K562 (cell line): ENCODE measurements at regions not wholly inside any gene's neighbourhood (a gene's known extent, or its start where the extent isn't known, plus 50 kb on each side); places are given as distances from the start of the nearest gene placed in this dataset.

ENCODE experiments used
- ATAC-seq: fragments of 200-7000 bp; cut with Tn5 transposase; 3 replicates; pipeline ENCODE4 v1.9.1; 2020; ENCODE audit warnings: moderate library complexity
- BruUV-seq: library from RNA; stranded (reverse); fragments of 400-500 nt; replicated peaks from 2 replicates; lab custom pipeline; 2021; lab: Mats Ljungman, UMichigan
- CTCF ChIA-PET: fragments of 300-600 bp; formaldehyde crosslinking; extraction: SDS; loops from one replicate; lab custom pipeline; 2021; ENCODE audit warnings: low intra/inter-chr PET ratio; lab: Yijun Ruan, JAX
- POLR2A ChIA-PET: fragments of 300-600, 350-650 bp; sonication (Branson Sonifier 250); formaldehyde crosslinking; extraction: SDS; loops from one replicate; lab custom pipeline; 2021; ENCODE audit warnings: antibody characterized with exemption, inconsistent platforms; lab: Yijun Ruan, JAX
- DNase-seq, 4 experiments: peaks; one replicate each; pipeline versions ENCODE4 v3.0.0 to v3.0.0-alpha.2; 2011 to 2018; ENCODE audit warnings: low spot score in 3 of 4, mixed read lengths in 3 of 4; ENCODE audit errors: extremely low read depth in 1 of 4
- FAIRE-seq: peaks from 2 replicates; lab custom pipeline; 2011; peaks lifted over from hg19 to GRCh38; lab: Jason Lieb, UNC
- H2AFZ ChIP-seq: 2 replicates; pipeline ENCODE4 v1.6.0; 2011; ENCODE audit warnings: low read depth, low read length, control low read depth, inconsistent platforms
- H3K27ac ChIP-seq: fragments of 200-600 bp; 3 replicates; pipeline ENCODE4 v1.8.0; 2011; ENCODE audit warnings: low read depth, mild to moderate bottlenecking, control low read depth, inconsistent platforms, low read length, moderate library complexity, mixed read lengths; ENCODE audit errors: extremely low read depth
- H3K27me3 ChIP-seq, 2 experiments: fragments of 300-600 bp in 1 of 2; 2 replicates in 1 of 2; 3 replicates in 1 of 2; pipeline versions ENCODE4 v1.6.0 to v1.8.0; 2011; ENCODE audit warnings: inconsistent platforms in 2 of 2, low read length in 2 of 2, mild to moderate bottlenecking in 1 of 2, mixed read lengths in 1 of 2, moderate library complexity in 1 of 2; ENCODE audit not compliant: control insufficient read depth in 2 of 2, insufficient read depth in 2 of 2
- H3K36me3 ChIP-seq: fragments of 300-600 bp; 3 replicates; pipeline ENCODE4 v1.8.0; 2011; ENCODE audit warnings: mild to moderate bottlenecking, low read length, inconsistent platforms; ENCODE audit not compliant: control insufficient read depth, insufficient read depth
- H3K4me1 ChIP-seq, 2 experiments: fragments of 200-600 bp in 1 of 2; replicated peaks in 1 of 2; 2 replicates in 1 of 2; 3 replicates in 1 of 2; pipeline versions ENCODE4 v1.5.1 to v1.8.0; 2011; ENCODE audit warnings: inconsistent platforms in 2 of 2, low read length in 2 of 2, mild to moderate bottlenecking in 1 of 2, mixed read lengths in 1 of 2, moderate library complexity in 1 of 2; ENCODE audit not compliant: control insufficient read depth in 2 of 2, insufficient read depth in 2 of 2
- H3K4me2 ChIP-seq: 2 replicates; pipeline ENCODE4 v1.6.1; 2011; ENCODE audit warnings: low read length, control low read depth, inconsistent platforms, mixed read lengths; ENCODE audit not compliant: insufficient read depth
- H3K4me3 ChIP-seq: fragments of 200-600 bp; sonication (generic), shearing (Covaris generic); 2 replicates; pipeline ENCODE4 v1.5.1; 2016; ENCODE audit warnings: control low read depth, inconsistent platforms
- H3K79me2 ChIP-seq: fragments of 200-600 bp; 3 replicates; pipeline ENCODE4 v1.8.0; 2011; ENCODE audit warnings: low read length, inconsistent platforms; ENCODE audit not compliant: control insufficient read depth, insufficient read depth
- H3K9ac ChIP-seq, 2 experiments: 2 replicates each; pipeline versions ENCODE4 v1.6.0 to v1.6.1; 2011; ENCODE audit warnings: low read depth in 2 of 2, low read length in 2 of 2, control low read depth in 1 of 2, inconsistent platforms in 1 of 2, mild to moderate bottlenecking in 1 of 2, mixed read lengths in 1 of 2; ENCODE audit not compliant: insufficient read depth in 1 of 2
- H3K9me1 ChIP-seq: one replicate; pipeline ENCODE4 v1.6.0; 2011; ENCODE audit warnings: inconsistent platforms, mild to moderate bottlenecking, low read length, moderate library complexity; ENCODE audit not compliant: control insufficient read depth, insufficient read depth
- H3K9me3 ChIP-seq: replicated peaks from 2 replicates; pipeline ENCODE4 v1.5.1; 2011; ENCODE audit warnings: low read depth, low read length, inconsistent platforms; ENCODE audit not compliant: control insufficient read depth, insufficient read depth
- H4K20me1 ChIP-seq: replicated peaks from 2 replicates; pipeline ENCODE4 v1.6.1; 2011; ENCODE audit warnings: low read length, inconsistent platforms, mixed read lengths; ENCODE audit not compliant: control insufficient read depth, insufficient read depth
- ERF ChIP-seq: fragments of 450-650 bp; formaldehyde crosslinking; IDR thresholded peaks from 2 replicates; pipeline ENCODE4 v1.4.0; 2020; ENCODE audit warnings: mild to moderate bottlenecking, mixed read lengths
- ESRRA ChIP-seq: fragments of 450-650 bp; IDR thresholded peaks from 2 replicates; pipeline ENCODE4 v1.6.1; 2014; ENCODE audit warnings: low read depth, mild to moderate bottlenecking, moderate library complexity, borderline replicate concordance
- ETS2 ChIP-seq: IDR thresholded peaks from 2 replicates; pipeline ENCODE4 v1.6.1; 2016; ENCODE audit warnings: borderline replicate concordance, missing genetic modification characterization, mild to moderate bottlenecking, moderate library complexity, missing compliant biosample characterization; ENCODE audit not compliant: poor library complexity, severe bottlenecking
- FOXP1 ChIP-seq: sonication (generic); formaldehyde crosslinking; IDR thresholded peaks from 2 replicates; pipeline ENCODE4 v1.8.0; 2022; ENCODE audit warnings: mild to moderate bottlenecking, missing genetic modification reagents
- FUS ChIP-seq: fragments of 200-400 bp; formaldehyde crosslinking; optimal IDR thresholded peaks from 2 replicates; pipeline ENCODE3; 2017; ENCODE audit warnings: low read depth, low read length
- HEY1 ChIP-seq: fragments of 250-450 bp; sonication (Bioruptor Pico); IDR thresholded peaks from 2 replicates; pipeline ENCODE4 v1.5.0; 2020; ENCODE audit warnings: mild to moderate bottlenecking, moderate library complexity, borderline replicate concordance
- IFI16 ChIP-seq: fragments of 250-450 bp; sonication (Bioruptor Pico); IDR thresholded peaks from 2 replicates; pipeline ENCODE4 v2.1.2; 2022; ENCODE audit warnings: mild to moderate bottlenecking, inconsistent platforms
- KLF1 ChIP-seq: fragments of 450-650 bp; IDR thresholded peaks from 2 replicates; pipeline ENCODE4 v1.6.1; 2016; ENCODE audit warnings: missing genetic modification characterization, missing compliant biosample characterization
- NCOR1 ChIP-seq: fragments of 450-650 bp; IDR thresholded peaks from 2 replicates; pipeline ENCODE4 v1.6.1; 2016; ENCODE audit warnings: mild to moderate bottlenecking, moderate library complexity
- NR4A1 ChIP-seq, 2 experiments: fragments of 250-450 bp in 1 of 2; fragments of 450-650 bp in 1 of 2; sonication (Bioruptor Pico) in 1 of 2; IDR thresholded peaks; 2 replicates each; pipeline versions ENCODE4 v1.4.0 to v1.6.1; 2016 to 2020; ENCODE audit warnings: mild to moderate bottlenecking in 2 of 2, missing compliant biosample characterization in 1 of 2, missing genetic modification characterization in 1 of 2, moderate library complexity in 1 of 2
- PHF20 ChIP-seq: fragments of 450-650 bp; IDR thresholded peaks from 2 replicates; pipeline ENCODE4 v1.6.1; 2018; ENCODE audit not compliant: partially characterized antibody
- POLR2G ChIP-seq: fragments of 200-400 bp; formaldehyde crosslinking; IDR thresholded peaks from 2 replicates; pipeline ENCODE4 v1.6.1; 2017; ENCODE audit warnings: low read depth, mild to moderate bottlenecking, antibody characterized with exemption, low read length, moderate library complexity
- SMARCC2 ChIP-seq: fragments of 450-650 bp; IDR thresholded peaks from 2 replicates; pipeline ENCODE4 v1.6.1; 2017; ENCODE audit warnings: antibody characterized with exemption, moderate library complexity, mild to moderate bottlenecking, low read depth
- TAF9B ChIP-seq: fragments of 450-650 bp; IDR thresholded peaks from 2 replicates; pipeline ENCODE4 v1.6.1; 2018; ENCODE audit warnings: mild to moderate bottlenecking; ENCODE audit not compliant: partially characterized antibody
- ZFPM2 ChIP-seq: fragments of 250-450 bp; sonication (Bioruptor Pico); IDR thresholded peaks from 2 replicates; pipeline ENCODE4 v1.5.1; 2022; ENCODE audit warnings: mild to moderate bottlenecking
- ZNF57 ChIP-seq: fragments of 450-650 bp; formaldehyde crosslinking; IDR thresholded peaks from 2 replicates; pipeline ENCODE4 v1.4.0; 2020; ENCODE audit warnings: mild to moderate bottlenecking, moderate library complexity
- ZNF699 ChIP-seq: fragments of 250-450 bp; sonication (Bioruptor Pico); IDR thresholded peaks from 2 replicates; pipeline ENCODE4 v1.8.0; 2021; ENCODE audit warnings: mild to moderate bottlenecking, moderate library complexity; ENCODE audit not compliant: insufficient replicate concordance
- ZNF830 ChIP-seq: fragments of 250-450 bp; sonication (Bioruptor Pico); IDR thresholded peaks from 2 replicates; pipeline ENCODE4 v1.5.0; 2021; ENCODE audit warnings: mild to moderate bottlenecking
- WGBS: fragments of 100-300 bp; shearing (Covaris generic); methylation state at CpG from one replicate; pipeline ENCODE4 v1.1.6; 2016; ENCODE audit warnings: low coverage, mixed read lengths; ENCODE audit not compliant: insufficient coverage; ENCODE audit errors: missing lambda C conversion rate; 5-methylcytosine and 5-hydroxymethylcytosine counted together
- in situ Hi-C: fragments of 300-500 bp; cut with MboI; formaldehyde crosslinking; loops from 4 replicates; pipeline ENCODE4 v1.15.0; 2018; ENCODE audit warnings: inconsistent platforms, mixed read lengths
- intact Hi-C: fragments of 100-400 bp; cut with micrococcal nuclease; formaldehyde crosslinking; loops from 2 replicates; pipeline ENCODE4 v1.14.2; 2022
- TF ChIP-seq, protein P1 (sequence below): fragments of 250-450 bp; sonication (Bioruptor Pico); IDR thresholded peaks from 2 replicates; pipeline ENCODE4 v1.8.0; 2021; ENCODE audit warnings: mild to moderate bottlenecking, moderate library complexity
- TF ChIP-seq, protein P2 (sequence below), 2 experiments: fragments of 150-350 bp in 1 of 2; IDR thresholded peaks; 2 replicates each; pipeline ENCODE4 v1.6.1; 2012 to 2016; ENCODE audit warnings: low read depth in 2 of 2, low read length in 2 of 2, mild to moderate bottlenecking in 1 of 2, moderate library complexity in 1 of 2

DNA sequence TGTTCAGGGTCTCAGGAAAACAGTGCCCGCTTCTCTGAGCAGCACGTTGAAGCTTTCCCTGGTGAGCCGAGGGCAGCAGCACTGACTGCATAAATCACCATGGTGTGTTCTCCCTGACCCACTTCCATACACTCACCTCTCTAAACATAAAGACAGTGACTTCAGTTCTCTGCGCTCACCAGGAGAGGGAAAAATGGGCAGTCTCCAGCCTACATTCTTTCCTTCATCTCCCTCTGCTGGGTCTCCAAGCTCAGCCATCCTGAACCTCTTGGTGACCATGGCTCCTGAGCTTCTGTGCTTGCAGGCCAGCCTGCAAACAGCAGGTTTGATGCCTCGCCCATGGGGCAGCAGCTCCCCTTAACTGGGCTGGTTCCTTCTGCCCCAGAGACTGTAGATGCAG lies 236.6 kb upstream of the ZNF32 start:
- H3K9me3 ChIP-seq, result no peaks in the 10 kb centered on the region
- no TSS peak for BruUV-seq
- ChIA-PET POLR2A (interaction anchor here (0.6 to 0.9 kb wide), 2 partner anchors 10 to 196 kb away, joined by 3 read pairs; no protein-coding TSS in a partner anchor), CTCF (no interaction called here)
- no peak overlapping the region for H2AFZ ChIP-seq
- H3K79me2 ChIP-seq, result no peaks in the 10 kb centered on the region
- H3K4me1 ChIP-seq, result no peaks in the 10 kb centered on the region
- peaks cover under 1 to 7% of the 10 kb centered on the region in 2 experiments; a peak in 3 of 5 replicates for H3K27me3 ChIP-seq
- no peaks in the 10 kb centered on the region for H3K36me3 ChIP-seq
- intact Hi-C loops (no loop called here), in situ Hi-C loops (no loop called here)
- FAIRE-seq (no peak), DNase-seq (no peak), ATAC-seq (no peak)
- TF ChIP-seq NCOR1, result no peak
- TF ChIP-seq SMARCC2, result no peak
- TF ChIP-seq KLF1 (tag), result no peak
- TF ChIP-seq ZNF57, result no peak
- no peak for TF ChIP-seq ZFPM2 (CRISPR knock-in tag)
- no peak for TF ChIP-seq ETS2 (tag)
- no peak for TF ChIP-seq TAF9B
- TF ChIP-seq HEY1 (CRISPR knock-in tag), result no peak
- no peak for TF ChIP-seq FUS
- TF ChIP-seq NR4A1 (CRISPR knock-in tag; IDR thresholded peaks at IDR 0.05), result no peak
- TF ChIP-seq NR4A1 (tag; IDR thresholded peaks at IDR 0.05), result no peak
- no peak for TF ChIP-seq FOXP1 (CRISPR knock-in tag)
- TF ChIP-seq ZNF830 (CRISPR knock-in tag), result no peak
- TF ChIP-seq IFI16 (CRISPR knock-in tag), result no peak
- TF ChIP-seq ZNF699, result no peak
- no peak for TF ChIP-seq PHF20
- no peak for TF ChIP-seq ERF (CRISPR knock-in tag)
- TF ChIP-seq, protein P1, sequence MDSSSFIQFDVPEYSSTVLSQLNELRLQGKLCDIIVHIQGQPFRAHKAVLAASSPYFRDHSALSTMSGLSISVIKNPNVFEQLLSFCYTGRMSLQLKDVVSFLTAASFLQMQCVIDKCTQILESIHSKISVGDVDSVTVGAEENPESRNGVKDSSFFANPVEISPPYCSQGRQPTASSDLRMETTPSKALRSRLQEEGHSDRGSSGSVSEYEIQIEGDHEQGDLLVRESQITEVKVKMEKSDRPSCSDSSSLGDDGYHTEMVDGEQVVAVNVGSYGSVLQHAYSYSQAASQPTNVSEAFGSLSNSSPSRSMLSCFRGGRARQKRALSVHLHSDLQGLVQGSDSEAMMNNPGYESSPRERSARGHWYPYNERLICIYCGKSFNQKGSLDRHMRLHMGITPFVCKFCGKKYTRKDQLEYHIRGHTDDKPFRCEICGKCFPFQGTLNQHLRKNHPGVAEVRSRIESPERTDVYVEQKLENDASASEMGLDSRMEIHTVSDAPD (CRISPR knock-in tag), result no peak
- TF ChIP-seq, protein P2, sequence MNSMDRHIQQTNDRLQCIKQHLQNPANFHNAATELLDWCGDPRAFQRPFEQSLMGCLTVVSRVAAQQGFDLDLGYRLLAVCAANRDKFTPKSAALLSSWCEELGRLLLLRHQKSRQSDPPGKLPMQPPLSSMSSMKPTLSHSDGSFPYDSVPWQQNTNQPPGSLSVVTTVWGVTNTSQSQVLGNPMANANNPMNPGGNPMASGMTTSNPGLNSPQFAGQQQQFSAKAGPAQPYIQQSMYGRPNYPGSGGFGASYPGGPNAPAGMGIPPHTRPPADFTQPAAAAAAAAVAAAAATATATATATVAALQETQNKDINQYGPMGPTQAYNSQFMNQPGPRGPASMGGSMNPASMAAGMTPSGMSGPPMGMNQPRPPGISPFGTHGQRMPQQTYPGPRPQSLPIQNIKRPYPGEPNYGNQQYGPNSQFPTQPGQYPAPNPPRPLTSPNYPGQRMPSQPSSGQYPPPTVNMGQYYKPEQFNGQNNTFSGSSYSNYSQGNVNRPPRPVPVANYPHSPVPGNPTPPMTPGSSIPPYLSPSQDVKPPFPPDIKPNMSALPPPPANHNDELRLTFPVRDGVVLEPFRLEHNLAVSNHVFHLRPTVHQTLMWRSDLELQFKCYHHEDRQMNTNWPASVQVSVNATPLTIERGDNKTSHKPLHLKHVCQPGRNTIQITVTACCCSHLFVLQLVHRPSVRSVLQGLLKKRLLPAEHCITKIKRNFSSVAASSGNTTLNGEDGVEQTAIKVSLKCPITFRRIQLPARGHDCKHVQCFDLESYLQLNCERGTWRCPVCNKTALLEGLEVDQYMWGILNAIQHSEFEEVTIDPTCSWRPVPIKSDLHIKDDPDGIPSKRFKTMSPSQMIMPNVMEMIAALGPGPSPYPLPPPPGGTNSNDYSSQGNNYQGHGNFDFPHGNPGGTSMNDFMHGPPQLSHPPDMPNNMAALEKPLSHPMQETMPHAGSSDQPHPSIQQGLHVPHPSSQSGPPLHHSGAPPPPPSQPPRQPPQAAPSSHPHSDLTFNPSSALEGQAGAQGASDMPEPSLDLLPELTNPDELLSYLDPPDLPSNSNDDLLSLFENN (IDR thresholded peaks at IDR 0.05; ENCODE audit: low read depth in 2 of 2, low read length in 2 of 2), result no peak
- TF ChIP-seq POLR2G, result no peak
- no peak for TF ChIP-seq ESRRA
- H3K27ac ChIP-seq, result no peak overlapping the region
- 0 out of 2 replicates have a peak, but pooled peaks cover 5% of the 10 kb centered on the region for H4K20me1 ChIP-seq
- no peak overlapping the region for H3K4me2 ChIP-seq
- H3K9me1 ChIP-seq, result no peaks in the 10 kb centered on the region
- 0% methylated on average over 5 of the region's 5 CpGs for WGBS
- no peak overlapping the region for H3K4me3 ChIP-seq
- no peak overlapping the region for H3K9ac ChIP-seq
